ENCODE measurements at regions not wholly inside any gene's neighbourhood (a gene's known extent, or its start where the extent isn't known, plus 50 kb on each side); places are given as distances from the start of the nearest gene placed in this dataset.

DNA sequence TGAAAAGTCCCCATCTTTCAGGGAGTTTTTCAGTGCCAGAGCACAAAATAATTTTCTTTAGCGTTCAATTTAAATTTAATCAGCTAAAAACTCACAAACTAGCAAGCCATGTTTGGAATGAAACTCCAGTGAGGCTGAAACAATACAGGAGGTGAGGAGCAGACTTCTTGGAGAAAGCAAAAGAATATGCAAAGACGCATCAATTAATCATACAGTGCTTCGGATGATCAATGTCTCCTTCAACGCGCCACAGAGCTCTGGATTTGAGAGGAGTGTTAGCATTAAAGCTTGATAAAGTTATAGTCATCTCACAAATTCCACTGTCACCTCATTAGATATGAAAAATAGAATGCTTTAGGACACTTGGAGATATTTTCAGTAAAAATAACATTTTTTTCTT is 248.0 kb downstream of the WDR11 start:
- DNase-seq (ENCODE audit: low read depth): no peak

DNA sequence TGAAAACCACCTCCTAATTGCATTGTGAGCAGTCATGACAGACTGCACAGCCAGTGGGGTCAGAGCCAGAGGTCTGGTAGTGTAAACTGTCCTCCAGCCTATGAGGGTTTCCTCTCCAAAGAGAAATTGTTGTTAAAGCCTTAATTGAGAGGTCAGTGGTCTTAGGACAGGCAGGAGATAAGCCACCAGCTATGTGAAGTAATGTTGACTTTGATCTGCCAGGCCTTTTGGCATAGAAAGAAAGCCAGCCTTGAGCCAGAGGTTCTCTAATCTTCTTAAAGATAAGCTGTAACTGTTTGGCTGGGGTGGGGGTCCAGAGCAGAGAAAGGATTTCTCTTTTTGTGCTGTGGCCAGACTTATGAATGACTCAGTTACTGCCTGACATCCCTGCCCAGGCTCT is 248.4 kb downstream of the WDR11 start:
- DNase-seq (ENCODE audit: low read depth): no peak

DNA sequence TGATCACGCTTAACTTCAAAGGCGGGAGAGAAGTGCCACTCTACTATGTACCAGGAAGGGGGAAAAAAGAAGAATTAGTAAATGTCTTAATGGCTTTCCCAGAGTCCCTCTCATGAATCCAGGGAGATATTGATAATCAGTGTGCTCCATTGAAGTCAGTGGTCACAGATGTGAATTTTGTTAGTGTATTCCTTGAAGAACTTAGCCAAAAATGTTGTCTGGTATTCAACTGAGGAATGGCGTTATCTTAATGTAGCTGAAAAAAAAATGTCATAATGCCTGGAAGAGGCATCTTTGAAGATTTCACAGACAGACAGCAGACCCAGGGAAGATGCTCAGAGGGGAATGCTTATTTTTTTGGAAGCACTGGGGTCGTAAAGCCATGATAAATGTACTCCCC is 250.4 kb downstream of the WDR11 start:
- DNase-seq (ENCODE audit: low read depth): no peak

DNA sequence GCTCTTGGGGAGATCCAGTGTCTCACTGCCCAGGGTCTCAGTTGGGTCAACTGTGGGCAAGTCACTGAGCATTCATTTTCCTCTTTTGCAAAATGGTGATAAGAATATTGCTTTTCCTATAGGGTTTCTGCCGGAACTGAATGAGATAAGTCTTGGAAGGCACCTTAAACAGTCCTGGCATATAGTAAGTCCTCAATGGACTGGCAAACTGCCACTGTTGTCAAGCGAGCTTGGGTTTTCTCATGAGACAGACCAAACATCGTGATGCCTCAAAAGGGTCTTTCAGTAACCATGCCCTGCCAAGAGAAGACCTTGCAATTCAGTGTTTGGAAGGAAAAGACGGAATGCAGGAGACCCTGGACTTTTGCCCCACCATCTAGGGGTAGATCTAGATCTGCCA is 251.5 kb downstream of the WDR11 start:
- no peak for DNase-seq (ENCODE audit: low read depth)

DNA sequence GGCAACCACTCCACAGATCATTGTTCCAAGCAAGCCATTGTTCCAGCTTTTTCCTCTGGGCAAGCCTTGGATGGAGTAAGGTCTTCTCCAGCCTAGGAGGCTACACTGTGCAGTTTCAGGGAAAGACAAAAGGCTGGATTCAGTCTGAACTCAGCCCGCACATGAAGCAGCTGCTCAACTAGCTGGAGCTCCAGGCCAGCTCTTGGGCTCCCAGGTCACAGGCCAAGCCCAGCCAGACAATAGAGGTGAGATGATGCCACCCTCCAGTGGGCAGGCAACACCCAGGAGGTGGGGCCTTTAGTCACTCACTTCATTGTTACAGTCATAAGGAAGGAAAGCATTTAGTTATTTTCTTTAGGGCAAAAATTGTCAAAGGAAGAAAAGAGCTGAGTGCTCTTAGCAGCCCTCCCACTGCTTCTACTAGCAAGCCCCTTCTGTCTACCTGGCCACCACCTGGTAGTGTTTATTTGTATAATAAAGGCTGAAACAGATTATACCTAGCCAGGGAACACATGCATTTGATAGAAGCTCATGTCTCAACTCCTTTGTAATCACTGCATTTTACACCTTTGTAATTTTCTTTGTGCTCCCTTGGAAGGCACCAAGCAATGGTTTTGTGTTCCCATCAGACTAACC is 253.4 kb downstream of the WDR11 start:
- DNase-seq (ENCODE audit: low read depth): no peak

DNA sequence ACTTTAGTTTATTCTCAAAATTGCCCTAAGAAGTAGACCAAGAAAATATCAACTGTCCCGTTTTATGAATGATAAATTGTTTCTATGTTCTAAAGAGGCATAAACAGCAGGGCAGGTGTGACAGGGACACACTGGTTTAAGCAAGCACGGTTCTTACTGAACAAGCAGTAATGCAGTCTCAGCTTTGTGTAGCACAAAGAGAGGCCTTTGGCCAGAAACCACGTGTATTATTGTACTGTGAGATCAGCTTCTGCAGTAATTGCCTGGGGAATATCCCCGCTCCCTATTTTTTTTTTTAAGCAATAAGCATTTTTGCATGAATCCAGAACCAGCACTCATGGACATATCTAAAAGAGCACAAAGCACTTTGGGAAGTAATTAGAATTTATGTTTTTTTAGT is 255.4 kb downstream of the WDR11 start:
- no peak for DNase-seq (ENCODE audit: low read depth)

DNA sequence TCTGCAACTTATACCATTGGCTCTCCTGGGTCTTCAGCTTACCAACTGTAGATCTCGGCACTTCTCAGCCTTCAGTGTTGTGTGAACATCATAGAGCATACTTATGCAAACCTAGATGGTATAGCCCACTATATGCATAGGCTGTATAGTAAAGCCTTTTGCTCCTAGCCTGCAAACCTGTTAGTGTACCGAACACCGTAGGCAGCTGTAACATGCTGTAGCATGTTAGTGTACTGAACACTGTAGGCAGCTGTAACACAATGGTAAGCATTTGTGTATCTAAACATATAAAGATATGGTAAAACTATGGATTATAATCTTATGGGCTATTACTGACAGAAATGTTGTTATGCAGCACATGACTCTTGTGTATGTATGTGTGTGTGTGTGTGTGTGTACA is 256.9 kb downstream of the WDR11 start:
- no peak for DNase-seq (ENCODE audit: low read depth)

DNA sequence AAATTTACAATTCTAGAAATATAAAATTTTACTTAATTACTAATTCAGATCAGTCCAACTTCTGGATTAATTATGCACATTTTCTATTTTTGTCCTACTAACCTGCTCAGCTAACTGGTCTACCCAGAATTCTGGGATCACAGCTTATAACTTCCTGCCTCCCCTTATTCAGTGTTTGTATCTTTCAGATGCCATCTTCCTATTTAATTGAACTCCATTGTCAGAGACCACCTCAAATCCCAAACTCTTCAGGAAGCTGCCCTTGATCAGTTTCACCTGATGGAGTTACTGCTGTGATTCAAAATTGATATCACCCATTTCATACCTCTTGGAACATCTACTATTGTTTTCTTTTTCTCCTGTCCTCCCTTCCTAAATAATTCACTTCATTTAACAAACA is 259.2 kb downstream of the WDR11 start:
- no peak for DNase-seq (ENCODE audit: low read depth)

DNA sequence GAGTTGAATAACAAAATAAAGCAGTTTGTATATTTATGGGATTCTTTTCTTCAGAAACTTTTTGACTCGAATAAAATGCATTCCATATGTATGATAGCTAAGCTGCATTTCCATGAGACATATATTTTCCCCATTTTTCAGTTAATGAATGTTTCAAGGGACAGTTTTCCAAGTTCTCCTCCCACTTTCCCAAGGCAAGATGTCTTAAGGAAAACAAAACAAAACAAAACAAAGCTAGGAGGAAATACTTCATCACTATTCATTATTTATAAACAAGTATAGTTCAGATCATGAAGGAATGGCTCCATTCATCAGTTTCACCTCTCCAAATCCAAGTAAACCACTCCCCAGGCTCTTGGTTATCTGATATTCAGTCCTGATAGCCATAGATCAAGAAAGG is 261.0 kb downstream of the WDR11 start:
- no peak for DNase-seq (ENCODE audit: low read depth)

DNA sequence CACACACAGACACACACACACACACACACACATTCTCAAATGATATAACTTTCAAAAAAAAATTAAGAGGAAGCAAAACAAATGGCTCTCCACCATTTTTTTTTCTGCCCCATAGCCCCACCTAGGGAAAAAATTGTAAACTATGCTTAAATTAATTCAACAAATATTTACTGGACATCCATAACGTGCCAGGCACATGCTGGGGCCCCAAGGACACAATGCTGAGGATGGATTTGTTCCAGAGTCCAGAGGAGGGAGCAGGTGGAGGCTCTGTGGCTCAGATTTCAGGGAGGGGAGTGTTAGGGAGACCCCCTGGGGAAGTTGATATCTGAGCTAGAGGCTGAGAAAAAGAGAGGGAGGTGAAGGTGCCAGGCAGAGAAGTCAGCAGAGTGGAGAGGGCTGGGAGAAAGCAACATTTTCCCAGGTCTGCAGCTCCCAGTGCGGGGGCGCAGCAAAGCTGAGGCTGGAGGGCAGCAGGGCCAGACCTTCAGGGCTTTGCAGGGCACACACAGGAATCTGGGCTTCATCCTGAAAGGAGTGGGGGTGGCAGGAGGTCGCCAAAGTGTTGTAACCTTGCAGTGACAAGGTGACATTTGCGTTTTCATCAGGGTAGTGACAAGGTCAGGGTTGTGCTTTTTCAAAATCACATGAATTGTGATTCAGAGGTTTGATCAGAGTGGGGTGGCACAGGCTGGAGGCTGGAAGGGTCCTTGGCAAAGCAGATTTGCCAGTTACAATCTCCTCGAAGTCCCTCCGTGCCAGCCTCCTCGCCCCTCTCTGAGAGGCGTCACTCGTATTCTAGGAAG is 261.6 kb downstream of the WDR11 start:
- DNase-seq (ENCODE audit: low read depth): no peak

DNA sequence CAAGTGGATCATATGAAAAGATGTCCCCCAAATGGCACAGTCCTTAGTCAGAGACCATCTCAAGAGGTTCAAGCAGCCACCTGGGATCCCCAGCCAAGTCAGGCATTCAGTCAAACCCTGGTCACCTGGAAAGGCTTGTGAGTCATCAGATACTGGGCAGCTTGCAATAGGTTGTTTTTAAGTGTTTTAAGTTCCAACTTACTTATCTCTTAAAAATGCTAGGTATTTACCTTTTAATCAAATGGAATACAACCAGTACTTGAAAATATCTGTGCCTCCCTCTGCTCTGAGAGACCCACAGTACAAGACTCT is 262.2 kb downstream of the WDR11 start:
- no peak for DNase-seq (ENCODE audit: low read depth)

DNA sequence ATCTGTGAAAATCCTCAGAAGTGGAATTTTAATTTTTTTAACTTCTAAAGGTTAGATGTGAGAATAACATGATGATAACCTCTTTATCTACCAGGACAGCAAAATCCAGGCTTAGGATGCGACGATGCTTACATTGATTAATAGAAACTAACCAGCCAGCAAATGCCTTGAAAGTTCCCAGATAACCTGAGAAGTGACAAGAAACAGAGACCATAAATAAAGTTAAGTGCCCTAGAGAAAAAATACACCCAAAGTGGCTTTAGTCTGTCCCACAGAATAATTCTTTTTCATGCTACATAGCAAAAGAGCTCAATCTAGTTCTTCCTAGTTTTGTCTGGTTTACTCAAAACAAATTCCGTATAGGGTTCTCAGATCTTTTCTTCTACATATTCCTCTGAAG is 262.7 kb downstream of the WDR11 start:
- DNase-seq (ENCODE audit: low read depth): no peak

DNA sequence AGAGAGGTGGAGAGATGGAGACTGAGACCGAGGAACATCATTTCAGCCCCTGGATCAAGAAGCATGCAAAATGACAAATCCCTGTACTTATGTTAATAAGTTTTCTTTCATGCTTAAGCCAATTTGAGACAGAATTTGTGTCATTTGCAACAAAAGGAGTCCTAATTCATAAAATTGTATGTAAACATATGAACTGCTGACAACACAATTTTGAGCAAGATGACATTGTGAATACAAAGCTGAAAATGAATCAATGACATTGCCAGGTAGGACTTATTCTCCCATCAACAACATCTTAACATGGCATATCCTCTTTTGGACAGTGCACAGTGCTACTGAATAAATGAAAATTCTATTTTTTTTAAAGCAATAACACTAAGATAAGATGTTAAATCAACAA is 264.0 kb downstream of the WDR11 start:
- DNase-seq (ENCODE audit: low read depth): no peak

DNA sequence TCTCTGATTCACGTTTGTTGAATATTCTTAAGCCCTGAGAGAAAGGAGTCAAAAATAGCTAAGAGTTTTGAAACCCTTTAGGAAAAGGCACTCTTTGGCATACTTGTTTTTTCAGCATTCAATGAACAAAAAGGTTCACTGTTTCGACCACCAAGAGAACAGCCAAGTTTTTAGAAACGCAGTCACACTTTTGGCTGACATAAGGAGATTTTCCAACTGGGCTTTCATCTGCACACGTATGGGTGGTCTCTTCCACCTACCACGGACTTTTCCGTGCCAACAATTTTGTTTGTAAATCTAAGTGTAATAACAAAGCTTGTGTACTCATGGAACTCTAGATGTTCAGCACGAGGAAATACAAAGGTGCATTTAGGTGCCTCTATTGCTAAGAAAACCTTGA is 270.3 kb downstream of the WDR11 start:
- DNase-seq (ENCODE audit: low read depth): no peak

DNA sequence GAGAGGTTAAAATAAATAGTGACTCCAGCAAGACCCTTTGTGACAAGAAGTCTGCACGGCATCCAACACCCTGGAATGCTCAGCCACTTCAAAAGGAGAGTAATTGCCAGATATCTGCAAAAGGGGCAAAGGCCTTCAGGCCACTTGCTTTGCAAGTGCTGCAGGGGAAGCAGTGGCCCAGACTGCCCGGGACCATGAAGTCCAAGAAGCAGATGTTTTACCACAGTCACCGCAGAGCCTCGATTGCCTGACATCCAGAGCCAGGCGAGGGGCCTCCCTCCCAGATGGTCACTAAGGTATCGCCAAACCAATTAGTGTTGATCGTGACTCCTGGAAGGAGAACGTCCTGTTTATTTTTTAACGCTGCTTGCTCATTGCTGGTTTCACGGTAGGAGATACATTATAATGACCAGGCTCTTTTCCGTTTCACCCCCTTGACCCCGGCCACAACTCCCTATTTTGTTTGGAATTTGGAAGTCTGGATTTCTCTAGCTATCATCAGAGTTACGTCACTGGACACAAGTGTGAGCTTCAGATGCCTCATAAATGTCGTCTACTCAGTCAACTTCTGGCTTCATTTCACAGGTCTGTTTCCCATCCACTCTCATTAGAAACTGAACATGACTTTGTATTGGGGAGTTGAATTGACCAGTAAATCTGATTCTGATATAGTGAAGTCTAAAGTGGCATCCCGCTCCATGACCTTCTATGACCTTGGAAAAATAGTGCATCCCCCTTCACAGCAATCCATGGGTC is 276.2 kb downstream of the WDR11 start:
- no peak for DNase-seq (ENCODE audit: low read depth)

DNA sequence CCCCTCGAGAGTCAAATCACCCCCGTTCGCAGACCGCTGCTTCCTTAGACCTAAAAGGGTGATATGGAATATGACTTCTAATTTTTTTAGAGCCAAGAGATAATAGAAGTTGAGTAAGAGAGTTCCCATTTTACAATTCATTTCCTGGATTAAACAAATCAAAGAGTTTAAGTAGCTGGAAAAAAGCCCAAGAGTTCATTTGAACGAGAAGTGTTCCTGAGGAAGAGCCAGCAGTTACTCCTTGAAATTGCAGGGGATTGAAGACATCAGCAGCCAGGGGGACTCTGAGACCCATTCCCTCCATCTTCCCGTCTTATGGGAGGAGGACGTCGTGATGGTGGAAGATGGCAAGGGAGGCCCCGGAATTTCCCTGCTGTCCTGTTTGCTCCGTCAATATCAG is 277.0 kb downstream of the WDR11 start:
- DNase-seq (ENCODE audit: low read depth): no peak

DNA sequence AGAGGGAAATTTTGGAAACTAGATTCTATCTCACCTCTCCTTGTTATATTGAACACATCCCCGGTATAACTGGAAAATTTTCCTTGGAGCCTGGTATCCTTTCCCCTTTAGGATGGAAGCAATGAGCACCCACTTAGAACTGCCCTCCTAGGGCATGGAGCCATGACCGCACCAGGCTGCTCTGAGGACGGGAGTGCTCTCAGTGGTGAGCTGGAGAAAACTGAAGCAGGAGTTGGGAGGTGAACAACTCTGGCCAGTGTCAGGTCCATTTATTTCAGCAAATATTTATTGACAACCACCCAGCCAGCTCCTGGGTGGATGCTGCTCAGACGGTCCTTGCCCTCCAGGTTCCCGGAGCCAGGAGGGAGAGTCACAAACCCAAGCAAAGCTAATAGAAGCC is 278.1 kb downstream of the WDR11 start:
- no peak for DNase-seq (ENCODE audit: low read depth)

DNA sequence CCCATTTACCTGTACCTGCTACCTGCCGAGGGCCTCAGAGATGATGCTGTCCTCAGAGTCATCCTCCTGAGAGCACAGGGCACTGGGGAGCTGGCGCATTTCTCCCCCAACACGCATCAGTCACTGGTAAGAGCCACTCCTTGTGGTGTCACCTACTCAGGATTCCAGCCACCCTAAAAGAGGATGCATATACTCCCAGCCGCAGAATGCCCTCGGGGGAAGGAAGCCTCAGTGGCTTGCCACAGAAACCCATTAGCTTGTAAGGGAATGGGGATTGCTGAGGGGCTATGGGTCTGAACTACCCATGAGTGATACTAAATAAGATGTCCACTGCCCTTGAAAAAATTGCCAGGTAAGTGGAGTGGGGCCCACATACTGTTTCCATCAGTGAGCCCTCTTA is 279.2 kb downstream of the WDR11 start:
- DNase-seq (ENCODE audit: low read depth): no peak

DNA sequence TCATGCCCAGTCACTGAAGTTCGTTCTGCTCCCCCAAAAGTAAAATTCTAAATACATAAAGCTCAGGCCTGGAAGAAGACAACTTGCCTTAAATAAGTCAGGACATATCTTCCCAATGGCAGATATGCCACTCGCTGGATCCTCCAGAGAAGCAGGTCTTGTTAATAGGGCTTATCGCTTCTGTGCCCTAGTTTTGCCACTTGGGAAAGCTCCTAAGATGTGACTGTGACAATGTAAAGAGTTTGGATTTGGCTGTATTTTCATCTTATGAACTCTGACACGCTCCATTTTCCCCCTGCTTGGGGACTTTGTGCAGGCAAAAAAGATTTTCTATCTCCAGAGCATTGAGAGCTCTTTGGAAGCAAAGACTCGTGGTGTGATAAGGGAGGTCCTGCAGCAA is 279.9 kb downstream of the WDR11 start:
- DNase-seq (ENCODE audit: low read depth): no peak

DNA sequence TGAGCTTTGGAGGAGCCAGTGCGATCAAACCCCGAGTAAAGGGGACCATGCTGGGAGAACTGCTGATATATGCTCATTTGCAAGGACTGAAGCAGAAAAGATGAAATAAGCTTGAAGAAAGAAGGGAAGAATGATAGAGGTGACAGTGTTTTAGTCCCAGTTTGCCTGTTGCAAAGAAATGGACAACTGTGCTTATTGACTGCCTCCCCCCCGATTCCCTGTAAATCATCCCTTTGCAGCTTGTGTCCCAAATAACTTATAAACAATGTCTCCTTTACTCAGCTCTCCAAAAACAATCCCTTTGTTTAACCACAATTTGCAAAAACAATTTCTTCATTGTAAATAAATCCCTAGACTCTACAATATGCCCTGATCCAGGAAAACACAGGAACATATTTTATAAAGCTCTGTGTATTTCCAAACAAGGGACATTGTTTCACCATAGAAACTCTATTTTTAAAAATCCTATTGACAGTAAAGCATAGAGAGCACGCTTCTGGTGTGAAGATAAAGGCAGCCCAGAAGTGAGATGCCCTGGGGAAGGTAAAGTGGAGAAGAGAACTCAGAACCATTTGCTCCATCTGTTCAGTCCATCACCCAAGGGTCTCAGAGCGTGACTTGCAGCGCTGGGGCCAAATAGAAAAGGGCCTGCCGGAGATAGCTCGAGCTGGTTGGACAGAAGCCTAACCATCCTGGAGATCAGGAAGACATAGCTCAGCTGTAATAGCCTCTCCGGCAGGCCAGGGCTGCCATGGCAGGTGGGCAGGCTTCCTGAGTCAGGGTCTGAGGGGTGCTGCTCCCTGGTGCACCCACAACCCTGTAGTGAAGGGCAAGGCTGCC is 280.5 kb downstream of the WDR11 start:
- DNase-seq (ENCODE audit: low read depth): no peak

DNA sequence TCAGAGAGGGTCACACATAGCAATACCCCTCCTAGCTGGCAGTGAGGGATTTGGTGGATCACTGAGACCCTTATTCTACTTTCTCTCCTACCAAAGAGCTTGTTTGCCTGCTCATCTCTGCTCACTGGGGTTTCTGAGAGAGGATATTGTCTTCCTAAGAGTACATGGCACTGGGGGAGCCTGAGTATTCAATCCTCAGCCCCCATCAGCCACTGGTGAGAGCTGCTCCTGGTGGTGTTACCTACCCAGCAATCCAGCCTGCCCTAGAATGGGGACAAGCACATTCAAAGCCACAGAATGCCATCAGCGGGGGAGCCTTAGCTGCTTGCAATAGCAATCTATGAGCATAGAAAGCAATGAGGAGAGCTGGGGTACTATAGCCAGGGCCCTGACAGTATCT is 281.1 kb downstream of the WDR11 start:
- DNase-seq (ENCODE audit: low read depth): no peak

DNA sequence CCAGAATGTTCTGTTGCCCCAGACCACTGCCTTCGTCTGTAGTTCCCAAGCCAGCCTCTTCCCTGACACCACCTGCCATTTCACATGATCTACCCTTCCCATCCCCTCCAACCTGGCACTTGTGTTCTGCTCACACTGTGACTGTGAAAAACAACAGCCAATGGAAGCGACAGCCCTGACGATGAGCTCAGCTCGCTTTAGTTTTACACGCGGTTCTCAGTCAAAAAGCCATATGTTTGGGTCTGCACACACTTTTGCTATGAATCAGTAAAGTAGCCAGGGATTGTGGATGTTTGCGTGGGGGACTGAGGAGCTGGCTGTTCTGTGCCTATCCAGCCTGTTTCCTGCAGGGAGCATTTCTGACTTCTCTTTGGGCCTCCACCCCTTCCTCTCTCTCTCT is 282.7 kb downstream of the WDR11 start:
- no peak for DNase-seq (ENCODE audit: low read depth)

DNA sequence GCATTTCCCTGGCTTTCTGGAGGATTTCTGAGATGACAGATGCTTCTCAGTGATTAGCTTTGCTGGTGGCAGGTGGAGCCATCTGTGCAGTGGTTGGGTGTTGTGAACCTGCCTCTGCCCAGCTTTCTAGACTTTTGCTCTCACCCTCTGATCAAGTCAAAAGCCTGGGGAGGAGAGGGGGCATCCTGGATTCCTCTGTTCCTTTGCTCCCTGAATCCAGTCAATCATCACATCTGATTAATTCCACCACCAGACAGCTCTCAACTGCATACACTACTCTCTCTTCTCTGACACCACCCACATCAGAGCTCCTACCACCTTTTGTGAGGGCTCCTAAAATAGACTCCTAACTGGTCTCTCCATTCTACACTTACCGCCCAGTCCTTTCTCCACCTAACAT is 283.5 kb downstream of the WDR11 start:
- no peak for DNase-seq (ENCODE audit: low read depth)

Data from activated T-cell treated with anti-CD3 and anti-CD28 coated beads for 48 hours (primary cell).